MG63 (cell line): ENCODE measurements at regions not wholly inside any gene's neighbourhood (a gene's known extent, or its start where the extent isn't known, plus 50 kb on each side); places are given as distances from the start of the nearest gene placed in this dataset.
A peak's percentile ranks its signal among the peaks of the same experiment; 100 is the strongest.

Experiments
- DNase-seq: peaks from one replicate; pipeline ENCODE4 v3.0.0-alpha.2; 2020
- H3K27me3 ChIP-seq: fragments of 250-450 bp; sonication (Bioruptor Pico); 2 replicates; pipeline ENCODE4 v1.5.1; 2020; ENCODE audit warnings: mild to moderate bottlenecking, moderate library complexity
- H3K36me3 ChIP-seq: fragments of 250-450 bp; sonication (Bioruptor Pico); 2 replicates; pipeline ENCODE4 v1.5.1; 2020; ENCODE audit warnings: mild to moderate bottlenecking, moderate library complexity
- H3K4me3 ChIP-seq: fragments of 250-450 bp; sonication (Bioruptor Pico); 2 replicates; pipeline ENCODE4 v1.5.1; 2020; ENCODE audit warnings: mild to moderate bottlenecking, moderate library complexity
- H3K9me3 ChIP-seq: fragments of 250-450 bp; sonication (Bioruptor Pico); 2 replicates; pipeline ENCODE4 v1.5.1; 2020; ENCODE audit warnings: mild to moderate bottlenecking, moderate library complexity

DNA sequence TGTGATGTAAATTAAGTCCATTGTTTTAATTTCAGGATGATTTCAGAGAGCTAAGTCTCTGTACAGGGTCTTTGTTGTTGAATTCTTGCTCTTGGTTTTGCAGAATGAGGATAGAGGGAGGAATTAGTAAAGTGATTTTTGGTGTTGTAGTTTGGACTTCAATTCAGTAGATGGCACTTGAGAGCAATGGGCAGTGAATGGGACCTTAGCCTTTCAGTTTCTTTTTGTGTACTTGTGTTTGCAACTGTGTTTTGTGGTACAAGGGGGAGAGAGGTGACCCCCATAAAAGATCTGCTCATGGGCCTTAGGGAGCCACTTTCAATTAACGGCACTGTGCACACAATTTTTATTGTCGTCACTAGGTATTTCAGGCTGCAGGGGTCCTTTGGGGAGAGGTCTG, 340.0 kb downstream of the DCAF12L2 start:
- DNase-seq: no peak
- no peaks in the 10 kb centered on the region for H3K27me3 ChIP-seq
- no peaks in the 10 kb centered on the region for H3K36me3 ChIP-seq
- no peak overlapping the region for H3K4me3 ChIP-seq
- H3K9me3 ChIP-seq: no peaks in the 10 kb centered on the region

GRCh38 chrX:125826774-125827451, 339.2 kb downstream of the DCAF12L2 start:
- H3K27me3 ChIP-seq: no peaks in the 10 kb centered on the region
- H3K9me3 ChIP-seq: no peaks in the 10 kb centered on the region
- no peak overlapping the region for H3K4me3 ChIP-seq
- H3K36me3 ChIP-seq: no peaks in the 10 kb centered on the region
- DNase-seq: no peak

GRCh38 chrX:125846271-125846670, 319.8 kb downstream of the DCAF12L2 start:
- H3K27me3 ChIP-seq: no peaks in the 10 kb centered on the region
- H3K36me3 ChIP-seq: no peaks in the 10 kb centered on the region
- H3K9me3 ChIP-seq: no peaks in the 10 kb centered on the region
- H3K4me3 ChIP-seq: no peak overlapping the region
- DNase-seq: no peak

DNA sequence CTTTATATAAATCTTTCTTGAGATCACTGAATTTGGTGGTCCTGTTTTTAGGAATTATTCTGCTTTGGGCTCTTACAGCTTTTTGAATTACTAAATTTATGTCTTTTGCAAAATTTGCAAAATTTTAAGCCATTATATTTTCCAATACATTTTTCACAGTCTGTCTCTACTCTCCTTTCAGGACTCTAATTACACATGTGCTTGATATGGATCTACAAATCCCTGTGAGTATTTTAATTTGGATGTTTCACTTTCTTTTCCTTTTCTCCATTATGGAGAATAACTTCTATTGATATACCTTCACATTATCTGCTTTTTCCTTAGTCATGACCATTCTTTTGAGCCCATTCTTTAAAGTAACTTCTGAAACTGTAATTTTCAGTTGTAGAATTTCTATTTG, 315.4 kb downstream of the DCAF12L2 start:
- DNase-seq: no peak
- Histone ChIP-seq H3K36me3 (no peaks in the 10 kb centered on the region), H3K27me3 (no peaks in the 10 kb centered on the region), H3K9me3 (no peaks in the 10 kb centered on the region), H3K4me3 (no peak overlapping the region)

DNA sequence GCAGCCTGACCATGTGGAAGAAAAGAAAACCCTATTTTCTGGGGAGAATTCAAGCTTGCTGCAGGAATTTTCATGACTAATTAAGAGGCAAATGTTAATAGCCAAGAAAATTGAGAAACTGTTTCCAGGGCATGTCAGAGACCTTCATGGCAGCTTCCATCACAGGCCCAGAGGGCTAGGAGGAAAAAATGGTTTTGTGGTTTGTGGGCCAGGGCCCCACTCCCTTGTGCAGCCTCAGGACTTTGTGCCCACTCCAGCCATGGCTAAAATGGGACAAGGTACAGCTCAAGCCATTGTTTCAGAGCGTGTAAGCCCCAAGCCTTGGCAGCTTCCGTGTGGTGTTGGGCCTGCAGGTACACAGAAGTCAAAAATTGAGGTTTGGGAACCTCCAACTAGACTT, 282.9 kb downstream of the DCAF12L2 start:
- H3K9me3 ChIP-seq: no peaks in the 10 kb centered on the region
- no peaks in the 10 kb centered on the region for H3K36me3 ChIP-seq
- DNase-seq: no peak
- no peak overlapping the region for H3K4me3 ChIP-seq
- no peaks in the 10 kb centered on the region for H3K27me3 ChIP-seq

DNA sequence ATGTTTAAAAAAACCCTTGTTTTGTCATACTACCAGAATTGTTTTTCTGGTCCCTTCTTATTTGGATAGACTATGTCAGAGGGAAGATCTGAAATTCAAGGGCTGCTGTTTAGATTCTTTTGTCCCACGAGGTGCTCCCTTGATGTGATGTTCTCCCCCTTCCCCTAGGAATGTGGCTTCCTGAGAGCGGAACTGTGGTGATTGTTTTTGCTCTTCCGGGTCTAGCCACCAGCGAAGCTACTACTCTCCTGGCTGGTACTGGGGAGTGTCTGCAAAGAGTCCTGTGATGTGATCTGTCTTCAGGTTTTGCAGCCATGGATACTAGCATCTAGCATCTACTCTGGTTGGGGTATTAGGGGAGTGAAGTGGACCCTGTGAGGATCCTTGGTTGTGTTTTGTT, 271.1 kb downstream of the DCAF12L2 start:
- no peak overlapping the region for H3K4me3 ChIP-seq
- no peaks in the 10 kb centered on the region for H3K27me3 ChIP-seq
- no peak for DNase-seq
- H3K36me3 ChIP-seq: no peaks in the 10 kb centered on the region
- H3K9me3 ChIP-seq: no peaks in the 10 kb centered on the region

DNA sequence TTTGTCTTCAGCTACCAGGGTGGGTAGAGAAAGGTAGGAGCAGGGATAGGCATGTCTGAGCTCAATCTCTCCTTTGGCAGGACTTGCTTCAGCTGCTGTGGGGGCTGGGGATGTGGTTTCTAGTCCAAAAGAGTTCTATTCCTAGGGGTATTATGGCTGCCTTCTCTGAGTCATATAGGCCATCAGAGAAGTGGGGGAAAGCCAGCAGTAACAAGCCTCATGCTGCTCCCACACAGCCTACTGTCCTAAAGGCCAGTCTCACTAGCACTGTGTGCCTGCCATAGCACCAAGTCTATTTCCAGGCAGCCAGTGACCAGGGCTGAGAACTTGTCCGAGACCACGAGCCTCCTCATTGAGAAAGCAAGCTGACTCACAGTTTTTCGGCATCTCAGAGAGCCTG, 270.6 kb downstream of the DCAF12L2 start:
- no peak for DNase-seq
- no peaks in the 10 kb centered on the region for H3K36me3 ChIP-seq
- no peak overlapping the region for H3K4me3 ChIP-seq
- H3K27me3 ChIP-seq: no peaks in the 10 kb centered on the region
- no peaks in the 10 kb centered on the region for H3K9me3 ChIP-seq

DNA sequence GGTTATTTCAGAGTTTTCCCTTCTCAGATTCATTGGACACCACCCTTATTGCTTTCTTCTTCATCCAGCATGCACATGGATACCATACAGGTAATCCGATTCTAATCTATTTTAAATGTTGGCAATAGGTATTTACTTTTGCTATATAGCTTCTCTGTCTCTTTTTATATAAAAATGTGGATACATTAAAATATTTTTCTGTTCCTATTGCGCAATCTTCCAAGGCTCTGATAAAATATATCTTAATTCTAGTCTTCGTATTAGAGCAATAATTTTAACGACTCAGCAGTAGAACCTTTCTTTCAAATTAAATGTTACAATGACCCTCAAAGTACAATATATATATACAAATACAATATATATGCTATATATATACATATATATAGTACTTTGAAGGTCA, 239.8 kb downstream of the DCAF12L2 start:
- no peak for DNase-seq
- Histone ChIP-seq H3K4me3 (no peak overlapping the region), H3K27me3 (no peaks in the 10 kb centered on the region), H3K36me3 (no peaks in the 10 kb centered on the region), H3K9me3 (no peaks in the 10 kb centered on the region)

GRCh38 chrX:125940985-125941384, 225.1 kb downstream of the DCAF12L2 start:
- no peaks in the 10 kb centered on the region for H3K9me3 ChIP-seq

DNA sequence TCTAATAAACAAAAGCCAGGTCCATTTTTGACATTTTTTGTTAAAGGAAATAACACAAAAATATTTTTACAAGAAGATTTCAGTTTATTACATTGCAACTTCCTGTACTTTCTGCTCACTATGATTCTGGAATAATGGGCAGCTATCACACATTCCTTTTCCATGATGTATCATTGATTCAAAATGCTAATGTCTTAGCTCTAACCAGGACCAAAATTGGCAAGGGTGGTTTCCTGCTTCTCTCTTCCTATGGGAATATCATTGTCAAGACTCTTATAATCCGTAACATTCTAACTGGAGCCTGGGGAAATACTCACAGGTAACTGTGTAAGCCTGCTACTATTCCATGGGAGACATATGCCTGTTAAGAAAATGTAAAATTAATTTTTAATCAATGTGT, 218.6 kb downstream of the DCAF12L2 start:
- DNase-seq: peak; percentile 20
- H3K9me3 ChIP-seq: no peaks in the 10 kb centered on the region
- H3K27me3 ChIP-seq: no peaks in the 10 kb centered on the region
- no peaks in the 10 kb centered on the region for H3K36me3 ChIP-seq
- no peak overlapping the region for H3K4me3 ChIP-seq

More at GRCh38 chrX:125940985-125941384, 225.1 kb downstream of the DCAF12L2 start:
- DNase-seq: no peak
- no peak overlapping the region for H3K4me3 ChIP-seq
- H3K36me3 ChIP-seq: no peaks in the 10 kb centered on the region
- no peaks in the 10 kb centered on the region for H3K27me3 ChIP-seq

- H3K27me3 ChIP-seq: no peaks in the 10 kb centered on the region
- DNase-seq: no peak
- H3K9me3 ChIP-seq: no peaks in the 10 kb centered on the region
- no peak overlapping the region for H3K4me3 ChIP-seq
- H3K36me3 ChIP-seq: no peaks in the 10 kb centered on the region
Measured at GRCh38 chrX:125952973-125953372, 213.1 kb downstream of the DCAF12L2 start.

DNA sequence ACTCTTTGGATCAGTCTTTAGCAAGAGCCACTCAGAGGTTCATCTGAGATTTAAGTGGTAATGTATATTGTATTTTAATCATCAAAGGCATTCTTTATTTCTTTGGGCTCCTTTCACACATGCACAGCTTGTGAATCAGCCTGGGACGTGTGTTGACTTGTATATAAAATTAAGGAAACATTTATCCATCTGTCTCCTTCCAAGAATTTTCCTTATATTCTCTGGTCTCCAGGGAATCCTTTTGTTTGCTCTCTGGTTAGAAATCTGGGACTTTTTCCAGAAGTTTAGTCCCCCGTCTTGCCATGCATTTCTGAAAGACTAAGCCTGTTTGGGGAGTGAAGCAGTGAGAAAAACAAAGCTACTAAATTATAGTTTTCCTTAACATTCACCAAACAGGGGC, 212.3 kb downstream of the DCAF12L2 start:
- Histone ChIP-seq H3K27me3 (no peaks in the 10 kb centered on the region), H3K9me3 (no peaks in the 10 kb centered on the region), H3K36me3 (no peaks in the 10 kb centered on the region), H3K4me3 (no peak overlapping the region)
- peak; percentile 15 for DNase-seq

DNA sequence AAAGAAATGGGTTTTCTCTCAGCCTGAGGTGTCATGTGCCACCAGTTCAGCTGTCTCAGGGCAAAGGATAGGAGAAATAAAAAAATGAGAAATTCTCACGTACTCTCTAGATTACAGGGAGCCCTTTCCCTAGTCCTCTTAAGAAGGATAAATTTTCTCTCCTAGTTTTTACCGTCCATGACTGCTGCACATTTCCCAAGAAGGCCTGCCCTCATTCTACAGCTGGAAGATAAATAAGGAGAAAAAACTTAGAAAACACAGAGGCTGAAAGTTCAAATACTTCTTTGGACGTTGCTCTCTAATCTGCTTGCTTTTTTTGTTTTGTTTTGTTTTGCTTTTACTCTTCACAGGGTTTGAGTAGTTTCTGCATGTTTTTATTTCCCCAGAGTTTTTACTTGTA, 211.9 kb downstream of the DCAF12L2 start:
- DNase-seq: no peak
- no peaks in the 10 kb centered on the region for H3K27me3 ChIP-seq
- H3K4me3 ChIP-seq: no peak overlapping the region
- H3K36me3 ChIP-seq: no peaks in the 10 kb centered on the region
- no peaks in the 10 kb centered on the region for H3K9me3 ChIP-seq

DNA sequence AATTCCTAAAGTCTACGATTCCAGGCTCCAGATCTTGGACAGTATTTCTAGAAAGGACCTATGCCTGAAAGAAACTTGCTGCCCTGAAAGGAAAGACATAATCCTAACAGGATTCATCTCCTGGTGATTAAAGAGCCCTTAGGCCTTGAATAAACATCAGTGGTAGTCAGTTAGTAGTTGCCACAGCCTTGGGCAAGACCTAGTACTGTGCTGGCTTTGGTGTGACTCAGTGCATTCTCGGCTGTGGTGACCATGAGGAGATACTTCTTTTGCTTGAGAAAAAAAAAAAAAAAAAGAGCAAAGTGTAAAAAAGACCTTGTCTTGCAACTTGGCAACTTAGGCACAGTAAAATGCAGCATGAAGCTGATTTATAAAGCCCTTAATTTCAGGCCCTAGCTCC, 188.2 kb downstream of the DCAF12L2 start:
- DNase-seq: no peak
- Histone ChIP-seq H3K4me3 (no peak overlapping the region), H3K9me3 (no peaks in the 10 kb centered on the region), H3K27me3 (no peaks in the 10 kb centered on the region), H3K36me3 (no peaks in the 10 kb centered on the region)

DNA sequence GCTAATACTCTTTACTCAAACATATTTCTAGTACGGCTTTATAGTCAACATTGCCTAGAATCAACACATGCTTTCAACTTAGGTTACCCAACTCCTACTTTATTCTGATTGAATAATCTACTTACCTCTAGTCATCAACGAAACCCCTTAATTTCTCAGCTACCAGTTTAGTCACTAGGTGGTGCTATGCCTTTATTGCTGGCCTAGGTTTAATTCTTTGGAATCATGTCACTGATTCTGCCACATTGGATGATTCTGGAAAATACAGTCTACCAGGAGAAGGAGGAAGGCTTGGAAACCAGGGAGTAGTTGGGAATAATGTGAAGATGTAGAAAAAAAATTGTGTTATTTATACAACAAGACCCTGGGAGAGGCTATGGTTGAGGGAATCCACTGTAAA, 167.7 kb downstream of the DCAF12L2 start:
- no peak overlapping the region for H3K4me3 ChIP-seq
- DNase-seq: no peak
- H3K9me3 ChIP-seq: no peaks in the 10 kb centered on the region
- no peaks in the 10 kb centered on the region for H3K36me3 ChIP-seq
- H3K27me3 ChIP-seq: no peaks in the 10 kb centered on the region

DNA sequence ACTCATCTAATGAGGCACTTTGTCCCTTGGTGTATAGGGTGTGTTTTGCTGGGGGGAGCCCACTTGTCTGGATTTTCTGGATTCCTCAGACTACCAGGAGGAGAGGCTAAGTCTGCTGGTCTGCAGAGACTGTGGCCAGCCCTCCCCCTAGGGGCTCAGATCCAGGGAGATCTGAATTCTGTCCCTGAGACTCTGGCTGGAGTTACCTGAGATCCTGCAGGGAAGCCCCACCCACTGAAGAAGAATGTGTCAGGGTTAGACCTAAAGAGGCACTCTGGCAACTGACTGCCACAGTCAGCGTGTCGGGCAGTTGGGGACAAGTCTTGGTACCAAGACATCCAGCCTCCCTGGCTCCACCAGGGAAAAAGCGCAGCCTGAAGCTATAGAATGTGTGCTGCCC, 138.9 kb downstream of the DCAF12L2 start:
- Histone ChIP-seq H3K36me3 (no peaks in the 10 kb centered on the region), H3K4me3 (no peak overlapping the region), H3K9me3 (no peaks in the 10 kb centered on the region), H3K27me3 (no peaks in the 10 kb centered on the region)
- no peak for DNase-seq

GRCh38 chrX:126030021-126030420, 136.1 kb downstream of the DCAF12L2 start:
- DNase-seq: no peak
- Histone ChIP-seq H3K27me3 (no peaks in the 10 kb centered on the region), H3K9me3 (no peaks in the 10 kb centered on the region), H3K4me3 (no peak overlapping the region), H3K36me3 (no peaks in the 10 kb centered on the region)

DNA sequence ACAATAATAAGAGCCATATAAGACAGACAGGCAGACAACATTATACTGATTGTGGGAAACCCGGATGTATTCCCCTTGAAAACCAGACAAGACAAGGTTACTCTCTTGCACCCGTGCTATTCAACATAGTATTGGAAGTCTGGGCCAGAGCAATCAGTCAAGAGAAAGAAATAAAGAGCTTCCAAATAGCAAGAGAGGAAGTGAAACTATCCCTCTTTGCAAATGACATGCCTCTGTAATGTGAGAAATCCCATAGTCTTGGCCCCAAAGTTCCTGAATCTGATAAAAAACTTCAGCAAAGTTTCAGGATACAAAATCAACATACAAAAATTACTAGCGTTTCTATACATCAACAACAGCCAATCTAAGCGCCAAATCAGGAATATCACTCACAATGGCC, 102.1 kb downstream of the DCAF12L2 start:
- no peak overlapping the region for H3K4me3 ChIP-seq
- no peaks in the 10 kb centered on the region for H3K36me3 ChIP-seq
- H3K27me3 ChIP-seq: no peaks in the 10 kb centered on the region
- no peaks in the 10 kb centered on the region for H3K9me3 ChIP-seq
- DNase-seq: no peak
